ENCODE measurements at regions not wholly inside any gene's neighbourhood (a gene's known extent, or its start where the extent isn't known, plus 50 kb on each side); places are given as distances from the start of the nearest gene placed in this dataset.

GRCh38 chr2:8630676-8631464 lies 51.0 kb upstream of the ID2 start:
- TF ChIP-seq ZNF274 (IDR thresholded peaks at IDR 0.05; ENCODE audit: low read depth, low read length) (no peak), POLR2AphosphoS5 (IDR thresholded peaks at IDR 0.05; ENCODE audit: low read depth, low read length) (no peak), REST (IDR thresholded peaks at IDR 0.05; ENCODE audit: low read depth) (no peak), POLR2A (IDR thresholded peaks at IDR 0.05; ENCODE audit: borderline replicate concordance, extremely low read depth, insufficient read depth, insufficient read length) (no peak), YY1 (IDR thresholded peaks at IDR 0.05; ENCODE audit: extremely low read depth, insufficient replicate concordance, low read depth, low read length) (no peak), ZFX (IDR thresholded peaks at IDR 0.05) (no peak), EZH2phosphoT487 (IDR thresholded peaks at IDR 0.05; ENCODE audit: borderline replicate concordance) (no peak)
- TF ChIP-seq, protein P1, sequence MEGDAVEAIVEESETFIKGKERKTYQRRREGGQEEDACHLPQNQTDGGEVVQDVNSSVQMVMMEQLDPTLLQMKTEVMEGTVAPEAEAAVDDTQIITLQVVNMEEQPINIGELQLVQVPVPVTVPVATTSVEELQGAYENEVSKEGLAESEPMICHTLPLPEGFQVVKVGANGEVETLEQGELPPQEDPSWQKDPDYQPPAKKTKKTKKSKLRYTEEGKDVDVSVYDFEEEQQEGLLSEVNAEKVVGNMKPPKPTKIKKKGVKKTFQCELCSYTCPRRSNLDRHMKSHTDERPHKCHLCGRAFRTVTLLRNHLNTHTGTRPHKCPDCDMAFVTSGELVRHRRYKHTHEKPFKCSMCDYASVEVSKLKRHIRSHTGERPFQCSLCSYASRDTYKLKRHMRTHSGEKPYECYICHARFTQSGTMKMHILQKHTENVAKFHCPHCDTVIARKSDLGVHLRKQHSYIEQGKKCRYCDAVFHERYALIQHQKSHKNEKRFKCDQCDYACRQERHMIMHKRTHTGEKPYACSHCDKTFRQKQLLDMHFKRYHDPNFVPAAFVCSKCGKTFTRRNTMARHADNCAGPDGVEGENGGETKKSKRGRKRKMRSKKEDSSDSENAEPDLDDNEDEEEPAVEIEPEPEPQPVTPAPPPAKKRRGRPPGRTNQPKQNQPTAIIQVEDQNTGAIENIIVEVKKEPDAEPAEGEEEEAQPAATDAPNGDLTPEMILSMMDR (IDR thresholded peaks at IDR 0.05 in 2 of 3, conservative IDR thresholded peaks at IDR 0.05 in 1 of 3; ENCODE audit: borderline replicate concordance in 1 of 3, insufficient read depth in 1 of 3, low read depth in 2 of 3, low read length in 2 of 3), result no peak
